NCI-H146 treated with DMSO at 0.1 percent for 48 hours (cell line): ENCODE measurements at regions not wholly inside any gene's neighbourhood (a gene's known extent, or its start where the extent isn't known, plus 50 kb on each side); places are given as distances from the start of the nearest gene placed in this dataset.

Experiments used
- DNase-seq: peaks from one replicate; lab custom pipeline; 2025; ENCODE audit not compliant: unreplicated experiment; lab: John Stamatoyannopoulos, UW

DNA sequence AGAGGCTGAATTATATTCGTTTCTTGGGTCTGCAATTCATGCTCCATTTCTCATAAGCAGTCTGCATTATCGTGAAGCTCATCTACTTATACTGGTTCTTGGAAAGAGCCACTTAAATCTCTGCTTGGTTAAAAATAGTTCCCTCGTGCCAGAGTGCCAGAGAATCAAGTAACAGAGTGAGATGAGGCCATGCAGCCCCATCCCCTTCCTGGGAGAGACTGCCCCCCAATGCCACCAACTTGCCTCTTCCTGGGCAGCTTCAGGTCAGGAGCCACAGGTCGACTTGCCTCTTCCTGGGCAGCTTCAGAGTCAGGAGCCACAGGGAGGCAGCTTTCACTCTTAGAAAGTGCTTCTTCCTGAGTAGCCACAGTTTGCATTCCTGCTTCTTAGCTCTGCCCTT lies 223.9 kb upstream of the ZBED5 start:
- no peak for DNase-seq

- no peak for DNase-seq
Observed at GRCh38 chr11:11081288-11081687, 223.4 kb upstream of the ZBED5 start.

- no peak for DNase-seq
Observed at GRCh38 chr11:11078344-11079086, 220.7 kb upstream of the ZBED5 start.

DNA sequence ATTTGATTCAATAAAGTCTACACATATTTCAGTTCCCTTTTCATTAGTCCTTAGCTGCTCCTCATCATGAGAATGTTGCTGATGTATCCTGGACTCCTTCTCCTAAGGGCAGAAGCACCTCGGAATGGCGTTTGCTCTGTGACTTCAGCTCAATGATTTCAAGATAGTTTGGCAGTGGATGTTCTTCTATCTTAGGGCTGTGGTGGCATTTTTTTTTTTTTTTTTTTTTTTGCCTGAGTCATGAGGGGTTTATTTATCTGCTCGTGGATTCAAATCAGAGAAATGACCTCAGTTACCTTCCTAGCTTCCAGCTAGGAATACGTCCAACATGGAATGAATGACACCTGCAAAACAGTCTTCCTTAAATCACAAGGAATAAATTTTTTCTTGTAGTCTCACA lies 220.0 kb upstream of the ZBED5 start:
- DNase-seq = no peak

DNA sequence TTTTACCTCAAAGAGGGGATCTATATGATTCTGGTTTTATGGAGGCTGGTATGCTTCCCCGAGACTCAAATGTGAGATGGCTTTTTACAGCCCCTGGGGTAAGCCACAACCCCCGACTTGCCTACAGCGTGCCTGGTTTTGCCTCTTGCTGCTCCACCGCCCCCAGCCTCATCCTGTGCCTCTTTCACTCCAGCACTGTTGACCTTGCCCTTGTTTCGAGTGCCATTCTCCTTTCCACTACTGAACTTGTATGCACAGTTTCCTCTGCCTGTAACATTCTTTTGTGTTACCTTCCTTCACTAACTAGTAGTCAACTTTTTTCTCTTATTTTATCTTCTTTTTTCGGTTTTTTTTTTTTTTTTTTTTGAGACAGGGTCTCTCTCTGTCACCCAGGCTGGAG lies 219.0 kb upstream of the ZBED5 start:
- no peak for DNase-seq

GRCh38 chr11:11076276-11076675 lies 218.4 kb upstream of the ZBED5 start:
- DNase-seq = no peak

DNA sequence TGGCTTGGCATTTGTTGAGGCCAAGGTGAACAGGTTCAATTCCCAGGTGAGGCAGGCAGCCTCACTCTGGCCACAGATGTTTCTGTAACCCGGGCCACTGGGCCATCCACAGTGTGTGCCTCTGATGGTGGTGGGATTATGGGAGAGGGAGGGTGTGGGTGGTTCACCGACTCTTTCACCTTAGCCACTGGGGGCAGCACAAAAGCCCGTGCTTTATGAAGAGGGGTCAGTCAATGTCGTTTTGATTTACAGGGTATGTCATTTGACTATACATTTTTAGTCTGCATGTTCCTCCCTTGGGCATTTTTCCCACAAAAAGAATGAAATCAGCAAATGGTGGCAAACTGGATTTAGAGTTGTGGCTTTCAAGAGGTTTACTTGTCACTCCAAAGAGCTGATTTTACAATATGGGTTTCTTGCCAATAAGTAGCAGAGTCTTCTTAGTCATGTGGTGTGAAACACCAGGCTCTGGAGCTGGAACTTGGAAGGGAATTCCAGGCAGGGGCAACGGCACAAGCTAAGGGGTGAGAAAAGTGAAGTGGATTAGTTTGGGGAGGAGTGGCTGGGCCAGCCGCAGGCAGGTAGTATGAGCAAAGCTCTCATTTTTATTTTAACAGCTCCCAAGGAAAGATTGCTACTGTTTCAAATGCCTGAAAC lies 217.8 kb upstream of the ZBED5 start:
- DNase-seq = no peak

GRCh38 chr11:11074686-11075335 lies 217.0 kb upstream of the ZBED5 start:
- DNase-seq = peak; percentile 58

GRCh38 chr11:11073996-11074395 lies 216.1 kb upstream of the ZBED5 start:
- no peak for DNase-seq

GRCh38 chr11:11072067-11072466 lies 214.2 kb upstream of the ZBED5 start:
- no peak for DNase-seq

GRCh38 chr11:11071486-11071885 lies 213.6 kb upstream of the ZBED5 start:
- no peak for DNase-seq

DNA sequence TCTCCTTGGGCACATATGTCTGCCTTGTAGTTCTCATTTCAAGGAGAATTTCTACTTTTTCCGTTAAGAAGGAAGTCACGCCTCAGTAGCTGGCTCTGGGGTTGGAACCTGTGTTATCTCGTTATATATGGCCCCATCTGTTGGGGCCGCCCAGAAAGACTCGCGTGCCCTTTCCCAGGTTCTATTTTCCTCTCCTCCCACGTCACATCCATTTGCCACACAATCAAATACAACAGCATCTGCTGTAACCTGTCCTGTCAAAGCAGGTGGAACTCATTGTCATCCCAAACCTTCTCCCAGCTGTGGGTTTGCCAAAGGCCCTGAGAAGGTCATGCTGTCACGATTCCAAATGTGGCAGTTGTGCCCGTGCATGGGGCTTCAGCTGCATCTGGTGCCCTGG lies 213.1 kb upstream of the ZBED5 start:
- no peak for DNase-seq

DNA sequence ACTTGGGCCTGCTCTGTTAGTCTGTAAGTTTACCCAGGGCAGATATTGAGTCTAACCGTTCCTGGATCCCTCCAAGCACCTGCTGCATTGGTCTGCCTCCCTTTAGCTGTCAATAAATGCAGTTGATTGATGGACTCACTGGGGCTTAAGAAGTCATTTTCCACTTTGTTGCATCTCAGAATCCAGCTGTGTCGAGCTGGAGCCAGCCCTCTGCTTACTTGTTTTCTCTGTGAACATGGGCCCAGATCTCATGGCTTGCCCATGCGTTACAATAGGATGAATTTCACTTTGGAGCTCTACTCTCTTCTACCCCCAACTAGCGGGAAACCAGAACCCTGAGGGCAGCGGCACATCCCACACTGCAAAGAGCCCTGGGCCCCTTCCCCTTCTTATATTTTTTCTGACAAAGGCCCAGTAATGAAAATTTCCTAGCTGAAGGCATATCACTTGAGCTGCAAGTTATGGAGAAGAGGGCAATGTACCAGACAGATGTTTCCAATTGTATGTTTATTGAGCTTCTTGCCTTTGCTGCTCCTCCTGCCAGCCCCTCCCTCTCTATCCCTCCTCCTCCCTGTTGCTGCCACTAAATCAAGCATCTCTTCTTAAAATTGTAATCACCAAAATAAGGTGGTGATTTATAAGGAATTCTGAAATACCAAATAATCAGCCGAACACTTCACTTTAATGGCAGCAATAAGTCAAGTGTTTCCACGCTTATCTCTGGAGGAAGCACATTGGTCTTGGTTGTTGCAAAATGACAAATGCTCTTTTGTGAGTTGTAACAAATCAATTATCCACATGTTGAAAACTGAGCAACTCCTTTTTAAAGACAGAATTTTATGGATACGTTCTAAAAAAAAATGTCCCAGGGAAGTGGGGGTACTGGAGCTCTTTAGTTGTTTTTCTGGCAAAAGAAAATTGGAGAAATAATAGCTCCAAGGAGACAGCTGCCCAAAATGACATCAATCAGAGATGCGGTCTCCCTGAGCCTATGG lies 212.3 kb upstream of the ZBED5 start:
- DNase-seq = no peak

DNA sequence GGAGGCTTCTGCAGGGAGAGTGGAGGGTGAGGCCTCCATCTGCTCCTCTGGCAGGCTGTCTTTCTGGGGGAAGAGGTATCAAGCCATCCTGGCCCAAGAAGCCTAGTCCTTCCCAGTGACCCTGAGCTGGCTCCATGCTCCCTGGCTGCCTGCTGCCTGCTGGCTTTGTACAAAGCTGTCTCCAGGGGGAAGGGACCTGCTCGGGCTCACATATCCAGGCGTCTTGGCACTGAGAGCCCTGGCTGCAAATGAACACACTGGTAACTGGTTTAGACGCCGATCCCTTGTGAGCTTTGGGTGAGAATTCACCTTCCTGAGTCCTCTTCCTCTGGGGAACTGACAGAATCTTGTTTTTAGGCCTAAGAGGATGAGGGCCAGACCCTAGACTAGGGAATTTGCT lies 210.3 kb upstream of the ZBED5 start:
- DNase-seq = no peak

DNA sequence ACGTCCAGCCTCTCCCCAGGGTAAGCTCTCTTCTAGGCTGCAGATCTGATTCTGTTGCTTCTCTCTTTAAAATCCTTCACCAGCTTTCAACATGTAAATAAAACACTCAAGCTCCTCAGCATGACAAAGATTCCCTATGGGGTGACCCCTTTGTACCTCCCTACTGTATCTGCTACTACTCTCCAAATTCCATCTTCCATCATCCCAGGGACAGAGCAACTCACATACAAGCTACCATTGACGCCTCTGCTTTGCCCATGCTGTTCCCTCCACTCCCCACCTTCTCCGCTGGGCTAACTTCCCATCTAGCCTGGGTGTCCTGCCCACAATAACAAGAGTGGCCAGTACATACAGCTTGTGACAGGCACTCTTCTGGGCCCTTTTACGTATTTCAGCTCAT lies 207.5 kb upstream of the ZBED5 start:
- DNase-seq = no peak

DNA sequence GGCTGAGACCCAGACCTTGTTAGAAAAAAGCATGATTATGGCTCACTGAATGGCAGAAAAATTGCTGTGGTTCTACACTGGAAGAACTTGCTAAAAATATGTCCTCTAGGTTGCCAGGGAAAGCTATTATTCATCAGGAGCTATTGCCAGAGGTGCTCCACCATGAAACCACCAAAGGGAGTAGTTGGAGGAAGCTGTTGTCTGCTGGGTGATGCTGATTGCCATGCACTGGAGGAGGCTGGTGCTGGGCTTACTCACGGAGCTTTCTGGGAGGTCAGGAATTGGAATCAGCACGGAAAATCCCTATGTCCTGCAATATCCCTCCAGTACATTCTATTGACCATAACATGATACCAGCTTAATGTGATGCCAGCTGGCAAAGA lies 199.6 kb upstream of the ZBED5 start:
- no peak for DNase-seq

GRCh38 chr11:11056749-11057471 lies 199.1 kb upstream of the ZBED5 start:
- no peak for DNase-seq

- no peak for DNase-seq
Observed at GRCh38 chr11:11056316-11056715, 198.5 kb upstream of the ZBED5 start.

GRCh38 chr11:11047851-11048610 lies 190.2 kb upstream of the ZBED5 start:
- DNase-seq = no peak

DNA sequence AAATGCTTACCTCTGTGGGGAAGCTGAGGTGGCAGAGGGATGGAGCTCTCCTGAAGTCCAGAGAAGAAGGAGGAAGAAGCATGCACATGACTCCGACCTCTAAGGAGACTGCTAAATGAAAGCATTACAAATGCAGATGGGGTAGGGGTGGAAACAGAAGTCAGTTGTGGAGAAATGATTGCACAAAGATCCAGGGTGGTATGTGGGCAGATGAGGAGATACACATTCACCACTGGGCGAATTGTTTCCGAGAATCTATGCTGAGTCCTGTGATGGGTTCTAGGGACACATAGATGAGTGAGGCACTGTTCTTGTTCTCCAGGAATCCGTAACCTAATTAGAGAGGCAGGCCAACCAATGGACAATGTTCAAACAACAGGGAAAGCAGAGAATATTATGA lies 188.9 kb upstream of the ZBED5 start:
- no peak for DNase-seq
